AG20443 (cell line): ENCODE measurements at regions not wholly inside any gene's neighbourhood (a gene's known extent, or its start where the extent isn't known, plus 50 kb on each side); places are given as distances from the start of the nearest gene placed in this dataset.

Experiments
- DNase-seq: peaks from one replicate; pipeline ENCODE4 v3.0.0; 2012; ENCODE audit warnings: low spot score, mixed read lengths

DNA sequence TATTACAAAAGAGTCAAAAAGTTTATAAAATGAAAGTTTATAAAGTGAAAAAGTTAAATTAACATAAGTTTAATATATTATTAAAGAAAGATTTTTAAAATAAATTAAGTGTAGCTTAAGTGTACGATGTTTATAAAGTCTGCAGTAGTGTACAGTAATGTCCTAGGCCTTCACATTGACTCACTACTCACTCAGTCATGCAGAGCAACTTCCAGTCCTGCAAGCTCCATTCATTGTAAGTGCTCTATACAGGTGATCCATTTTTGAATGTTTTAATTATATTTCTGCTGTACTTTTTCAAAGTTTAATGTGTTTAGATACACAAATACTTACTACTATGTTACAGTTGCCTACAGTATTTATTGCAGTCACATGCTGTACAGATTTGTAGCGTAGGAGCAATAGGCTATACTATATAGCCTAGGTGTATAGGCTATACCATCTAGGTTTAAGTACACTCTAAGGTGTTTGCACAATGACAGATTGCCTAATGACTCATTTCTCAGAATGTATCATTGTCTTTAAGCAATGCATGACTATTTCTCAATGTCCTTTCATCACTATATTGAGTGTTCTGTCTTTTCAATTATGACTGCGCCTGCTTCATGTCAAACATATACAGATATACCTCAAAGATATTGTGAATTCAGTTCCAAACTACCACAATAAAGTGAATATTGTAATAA is 1110.3 kb upstream of the MAP3K7 start:
- DNase-seq: no peak

- DNase-seq: no peak
Measured at GRCh38 chr6:91695221-91695620, 1108.3 kb upstream of the MAP3K7 start.

DNA sequence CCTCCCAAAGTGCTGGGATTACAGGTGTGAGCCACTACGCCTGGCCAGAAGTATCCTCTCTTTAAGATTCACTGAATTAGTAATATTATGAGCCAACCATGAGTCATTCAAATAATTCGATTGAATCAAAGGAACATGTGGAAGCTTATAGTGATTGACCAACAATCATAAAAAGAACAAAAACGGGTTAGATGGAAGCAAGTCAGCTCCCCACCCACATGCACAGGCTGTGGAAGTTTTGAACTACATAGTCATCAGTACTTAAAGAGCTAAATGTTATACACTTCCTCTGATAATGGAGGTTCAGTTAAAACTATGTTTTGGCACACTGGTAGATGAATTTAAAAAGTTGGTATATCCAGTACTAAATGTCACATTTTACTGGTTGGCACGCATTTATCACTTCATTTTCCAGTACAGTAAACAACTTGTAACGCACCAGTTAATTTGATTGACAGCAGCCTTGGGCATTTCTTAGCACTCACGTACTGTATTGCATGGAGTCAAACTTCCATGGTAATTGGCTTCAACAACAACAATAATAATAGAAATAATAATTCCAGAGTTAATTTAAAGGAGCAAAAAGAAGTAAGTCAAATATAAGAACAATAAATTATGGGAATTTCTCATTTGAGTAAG is 1107.3 kb upstream of the MAP3K7 start:
- no peak for DNase-seq

DNA sequence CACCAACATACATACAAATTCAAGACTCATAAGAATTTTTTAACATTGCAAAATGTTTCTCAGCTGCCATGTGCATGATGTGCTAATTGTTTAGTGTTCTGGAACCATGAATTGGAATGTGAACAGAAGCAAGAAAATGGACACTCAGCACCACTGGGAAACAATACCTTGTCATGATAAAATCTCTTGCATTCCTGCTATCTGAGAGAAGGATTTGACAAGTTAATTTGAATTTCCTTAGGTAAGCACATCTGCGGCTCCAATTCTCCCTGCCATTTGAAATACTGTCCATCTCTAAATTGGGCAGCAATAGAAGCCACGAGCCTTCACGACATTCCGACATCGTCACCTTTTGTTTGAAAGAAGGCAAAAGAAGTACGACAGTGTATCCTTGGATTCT is 1104.6 kb upstream of the MAP3K7 start:
- DNase-seq: no peak

GRCh38 chr6:91683240-91683639 is 1096.4 kb upstream of the MAP3K7 start:
- DNase-seq: no peak

GRCh38 chr6:91681296-91681695 is 1094.4 kb upstream of the MAP3K7 start:
- no peak for DNase-seq

GRCh38 chr6:91678679-91679446 is 1092.0 kb upstream of the MAP3K7 start:
- no peak for DNase-seq

DNA sequence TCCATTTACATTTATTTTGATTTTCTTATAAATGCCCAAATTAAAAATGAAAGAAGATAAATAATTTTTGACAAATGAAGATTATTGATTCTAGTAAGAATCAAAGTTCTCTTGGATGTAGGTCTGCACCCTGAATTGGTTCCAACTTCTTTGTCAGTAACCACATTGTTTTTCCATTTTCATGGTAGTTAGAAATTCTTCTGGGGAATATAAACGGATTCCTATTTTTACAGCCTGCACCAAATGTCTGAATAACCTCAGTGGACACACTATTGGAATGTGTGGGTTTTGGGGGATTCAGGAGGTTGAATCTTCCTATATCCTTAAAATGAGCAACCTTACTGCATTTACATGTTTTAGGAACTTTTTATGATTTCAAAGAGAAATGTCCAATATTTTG is 1085.3 kb upstream of the MAP3K7 start:
- DNase-seq: no peak

DNA sequence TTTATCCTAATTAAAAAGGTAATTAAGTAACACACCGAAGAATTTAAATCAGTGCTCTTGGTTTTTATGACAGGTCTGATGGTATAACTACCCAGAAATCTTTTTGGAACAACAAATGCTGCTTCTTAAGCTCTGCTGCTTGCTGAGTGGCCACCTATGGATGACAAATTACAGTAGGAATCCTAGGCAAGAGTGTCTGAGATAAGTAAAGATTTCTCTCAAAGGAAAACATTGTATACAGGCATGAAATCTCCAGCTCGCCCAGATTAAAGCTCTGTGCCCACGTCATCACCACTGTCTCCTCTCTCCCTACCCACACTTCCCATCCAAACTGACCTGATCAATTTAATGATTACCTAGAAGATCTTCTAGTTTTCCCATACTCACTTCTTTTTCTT is 1083.0 kb upstream of the MAP3K7 start:
- DNase-seq: no peak

DNA sequence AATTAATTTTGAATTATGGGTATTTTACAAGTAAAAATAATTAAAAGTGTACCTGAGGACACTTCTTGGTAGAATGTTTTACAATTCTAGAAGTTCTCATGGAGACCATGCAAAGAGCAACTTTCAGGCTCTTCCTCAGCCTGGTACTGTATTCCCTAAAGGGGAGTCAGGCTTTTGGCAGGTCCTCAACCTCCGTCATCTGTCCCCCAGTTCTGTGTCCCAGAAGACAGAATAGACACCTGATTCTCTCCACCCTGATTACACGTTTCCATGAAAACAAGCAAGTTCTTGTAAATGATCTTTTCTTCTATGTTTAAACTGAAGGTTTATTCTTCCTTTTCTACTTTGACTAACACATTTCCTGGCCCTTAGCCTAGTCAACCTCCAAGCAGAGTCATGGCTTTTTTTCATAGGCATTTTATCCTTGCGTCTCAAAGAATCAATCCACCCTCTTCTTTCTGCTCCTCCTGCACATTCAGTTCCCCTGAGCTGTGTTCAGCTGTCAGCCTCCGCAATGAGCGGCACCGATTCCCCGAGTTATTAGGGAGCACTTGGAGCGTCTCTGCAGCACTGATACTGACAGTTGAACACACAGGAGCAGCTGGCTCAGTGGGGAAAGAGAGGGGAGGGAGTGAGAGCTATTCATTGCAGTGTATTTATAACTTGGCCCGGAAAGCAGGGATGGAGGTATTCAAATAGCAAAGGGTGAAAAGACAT is 1082.4 kb upstream of the MAP3K7 start:
- DNase-seq: no peak

- no peak for DNase-seq
Measured at GRCh38 chr6:91667596-91667995, 1080.7 kb upstream of the MAP3K7 start.

DNA sequence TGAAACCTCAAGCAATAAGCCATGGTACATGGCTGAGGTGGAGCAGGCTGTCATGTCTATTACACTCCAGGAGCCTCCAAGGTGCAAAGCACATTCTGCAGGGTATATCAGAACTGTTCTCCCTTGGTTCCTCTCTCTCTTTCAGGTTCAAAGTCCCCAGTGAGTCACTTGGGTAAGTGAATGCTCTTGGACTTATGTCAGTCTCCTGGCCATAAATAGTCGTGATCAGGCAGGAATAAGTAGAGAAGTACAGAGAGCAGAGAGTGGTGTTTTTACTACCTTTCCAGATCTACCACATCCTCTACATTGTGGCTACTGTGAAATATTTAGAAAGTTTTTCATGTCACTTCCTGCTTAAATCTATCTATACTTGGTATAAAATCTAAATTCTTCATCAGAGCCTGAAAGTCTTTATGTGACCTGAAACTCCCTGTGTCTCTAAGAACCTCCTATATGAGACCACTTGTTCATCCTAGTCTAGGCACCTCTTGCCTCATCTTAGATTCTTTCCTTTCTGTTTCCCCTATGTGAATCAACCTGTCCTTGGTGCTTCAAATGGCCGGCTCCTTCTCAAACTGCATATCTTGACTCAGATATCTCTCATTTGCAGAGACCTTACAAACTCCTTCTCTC is 1077.6 kb upstream of the MAP3K7 start:
- DNase-seq: no peak

DNA sequence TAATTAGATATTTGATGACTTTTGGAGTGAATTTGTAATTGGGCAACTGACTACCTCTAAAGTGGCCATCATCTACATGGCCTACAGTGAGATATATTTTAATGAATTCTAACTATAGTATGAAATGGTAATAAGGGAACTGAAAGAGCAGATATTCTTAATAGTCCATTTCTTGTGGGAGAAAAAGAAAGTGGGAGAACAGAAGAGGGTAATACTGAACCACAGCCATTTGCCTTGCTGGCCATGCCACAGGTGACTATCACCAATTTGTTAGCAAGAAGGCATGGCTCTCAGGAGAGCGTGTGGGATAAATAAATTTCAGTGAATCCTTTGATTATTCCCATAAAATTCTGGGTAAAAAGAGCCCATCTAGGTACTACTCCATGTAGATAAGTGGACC is 1074.0 kb upstream of the MAP3K7 start:
- DNase-seq: no peak

DNA sequence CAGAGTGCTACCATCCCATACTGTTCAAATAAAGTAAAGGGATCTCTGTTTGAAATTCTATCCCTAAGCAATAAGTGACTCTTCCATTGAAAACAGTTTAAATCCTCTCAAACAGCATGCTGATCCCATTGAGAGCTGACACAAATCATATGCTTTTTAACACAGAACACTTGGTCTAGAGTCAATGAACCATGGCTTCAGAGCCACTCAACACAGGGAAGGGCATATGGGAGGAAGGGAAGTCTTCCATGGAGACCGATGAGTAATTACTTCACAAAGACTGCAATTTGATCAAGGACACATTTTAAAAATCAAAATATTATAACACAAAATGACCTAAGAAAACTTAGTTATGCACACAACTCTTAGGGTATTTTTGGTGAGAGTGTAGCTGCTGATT is 1073.0 kb upstream of the MAP3K7 start:
- DNase-seq: no peak

- DNase-seq: no peak
Measured at GRCh38 chr6:91654793-91655192, 1067.9 kb upstream of the MAP3K7 start.

DNA sequence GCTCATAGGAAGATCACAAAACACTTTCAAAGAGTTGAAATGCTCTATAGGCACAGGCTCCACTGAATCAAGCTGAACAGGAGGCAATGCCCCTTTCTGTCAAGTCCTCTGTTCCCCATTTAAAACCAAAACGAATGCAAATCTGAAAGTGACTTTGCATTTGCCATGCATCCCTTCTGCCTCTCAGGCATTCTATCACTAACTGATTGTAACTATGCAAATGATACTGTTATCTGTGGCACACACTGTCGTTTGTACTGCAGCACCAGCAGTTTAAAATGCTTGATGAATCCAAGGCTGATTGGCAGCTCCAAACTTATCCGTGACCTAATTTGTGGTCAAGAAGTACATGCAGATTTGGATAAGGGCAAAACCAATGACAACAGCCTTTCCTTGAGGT is 1067.5 kb upstream of the MAP3K7 start:
- DNase-seq: no peak

GRCh38 chr6:91653895-91654294 is 1067.0 kb upstream of the MAP3K7 start:
- DNase-seq: no peak

DNA sequence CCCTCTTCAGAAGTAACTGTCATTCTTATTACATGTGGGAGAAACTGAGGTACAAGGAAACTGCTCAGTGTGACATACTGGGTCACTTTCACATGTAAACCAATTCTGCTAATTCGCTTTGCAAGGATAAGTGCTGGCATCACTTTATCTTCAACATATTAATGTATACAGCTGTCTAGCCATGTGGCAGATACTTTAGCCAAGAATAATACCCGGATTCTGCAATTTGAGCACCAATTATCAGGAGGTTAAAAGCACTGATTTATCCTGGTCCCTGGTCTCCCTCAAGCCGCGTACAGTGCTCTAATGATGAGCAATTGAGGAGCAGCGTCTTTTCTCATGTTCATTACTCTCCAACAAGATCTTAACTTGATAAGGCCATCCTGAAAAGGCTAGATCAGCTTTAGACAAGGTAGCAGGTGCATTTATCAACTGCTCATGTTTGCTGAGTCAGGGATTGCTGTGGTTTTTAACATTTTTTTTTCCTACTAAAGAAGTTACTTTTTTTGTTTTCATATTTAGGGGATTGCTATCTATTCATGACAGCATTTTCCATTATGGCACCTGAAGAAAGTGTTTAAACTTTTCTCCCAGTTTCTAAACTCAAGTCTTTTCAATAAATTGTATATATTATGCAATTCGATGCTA is 1066.3 kb upstream of the MAP3K7 start:
- DNase-seq: no peak

GRCh38 chr6:91646649-91647048 is 1059.8 kb upstream of the MAP3K7 start:
- DNase-seq: no peak

- no peak for DNase-seq
Measured at GRCh38 chr6:91645811-91646210, 1058.9 kb upstream of the MAP3K7 start.

- no peak for DNase-seq
Measured at GRCh38 chr6:91637217-91637616, 1050.3 kb upstream of the MAP3K7 start.

GRCh38 chr6:91634791-91635190 is 1047.9 kb upstream of the MAP3K7 start:
- no peak for DNase-seq
